ENCODE measurements at regions not wholly inside any gene's neighbourhood (a gene's known extent, or its start where the extent isn't known, plus 50 kb on each side); places are given as distances from the start of the nearest gene placed in this dataset.

DNA sequence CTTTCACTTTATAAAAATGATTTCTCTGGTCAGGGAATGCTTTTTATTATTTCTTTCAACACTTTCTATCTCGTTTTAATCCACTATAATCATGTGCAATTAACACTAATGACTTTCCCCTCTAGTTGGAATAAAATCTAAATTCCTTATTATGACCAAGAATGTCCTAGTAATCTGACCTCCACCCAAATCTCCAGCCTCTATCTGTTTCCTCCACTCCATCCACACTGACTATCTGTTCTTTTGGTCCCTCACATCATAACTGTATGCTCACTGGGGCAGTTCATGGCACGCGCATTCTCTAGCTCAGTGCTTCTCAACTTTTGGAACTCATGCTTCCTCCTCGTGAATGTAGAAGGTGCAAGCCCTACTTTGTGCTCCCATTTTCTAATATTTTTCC is 244.7 kb downstream of the POSTN start:
- DNase-seq (ENCODE audit: low spot score, unreplicated experiment): no peak
- H3K27me3 Mint-ChIP-seq: no peaks in the 10 kb centered on the region
- no peak overlapping the region for H3K4me3 Mint-ChIP-seq (ENCODE audit: low read depth)
- H3K9me3 Mint-ChIP-seq (ENCODE audit: low read depth): no peaks in the 10 kb centered on the region
- H3K4me1 Mint-ChIP-seq (ENCODE audit: low read depth): no peaks in the 10 kb centered on the region
- no peaks in the 10 kb centered on the region for H3K36me3 Mint-ChIP-seq (ENCODE audit: insufficient read depth)
- no peak overlapping the region for H3K27ac Mint-ChIP-seq
- no peak for TF ChIP-seq CTCF (IDR thresholded peaks at IDR 0.05; ENCODE audit: unreplicated experiment)

DNA sequence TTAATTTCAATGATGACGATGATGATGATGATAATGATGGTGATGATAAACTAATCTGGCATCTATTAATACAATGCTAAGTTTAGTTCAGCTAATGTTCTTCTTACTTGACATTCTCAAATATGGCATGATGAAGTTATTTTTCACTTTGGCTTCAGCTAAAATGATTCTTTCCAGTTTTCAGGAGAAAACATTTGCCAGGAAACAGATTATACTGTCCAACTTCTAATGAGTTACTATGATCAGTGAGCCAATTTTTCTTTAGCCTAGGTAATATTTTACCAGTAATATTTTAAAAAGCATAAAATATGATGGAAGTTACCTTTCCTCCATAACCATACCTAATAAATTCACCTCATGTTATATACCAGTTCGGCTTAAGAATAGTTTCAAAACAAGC is 245.7 kb upstream of the CSNK1A1L start:
- Mint-ChIP-seq H3K36me3 (ENCODE audit: insufficient read depth) (no peaks in the 10 kb centered on the region), H3K27me3 (no peaks in the 10 kb centered on the region), H3K9me3 (ENCODE audit: low read depth) (peaks cover 4% of the 10 kb centered on the region), H3K27ac (no peak overlapping the region), H3K4me3 (ENCODE audit: low read depth) (no peak overlapping the region), H3K4me1 (ENCODE audit: low read depth) (no peaks in the 10 kb centered on the region)
- TF ChIP-seq CTCF (IDR thresholded peaks at IDR 0.05; ENCODE audit: unreplicated experiment): no peak
- DNase-seq (ENCODE audit: low spot score, unreplicated experiment): no peak

DNA sequence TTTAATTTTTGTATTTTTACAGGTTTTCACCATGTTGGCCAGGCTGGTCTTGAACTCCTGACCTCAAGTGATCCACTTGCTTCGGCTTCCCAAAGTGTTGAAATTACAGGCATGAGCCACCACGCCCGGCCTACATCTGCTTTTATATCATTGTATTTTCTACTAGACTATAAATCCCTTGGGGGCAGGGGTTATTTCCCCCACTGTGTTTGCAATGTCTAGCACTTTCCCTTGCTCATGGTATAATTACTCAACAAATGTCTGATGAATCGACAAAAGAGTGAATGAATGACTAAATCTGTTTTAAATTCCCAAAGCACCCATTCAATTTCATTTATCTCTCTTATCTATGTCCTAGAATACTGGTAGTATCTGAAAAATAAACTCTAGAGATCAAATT is 244.5 kb upstream of the CSNK1A1L start:
- no peaks in the 10 kb centered on the region for H3K36me3 Mint-ChIP-seq (ENCODE audit: insufficient read depth)

GRCh38 chr13:37348916-37349643 is 243.6 kb upstream of the CSNK1A1L start:
- Mint-ChIP-seq H3K9me3 (ENCODE audit: low read depth) (peaks cover 4% of the 10 kb centered on the region), H3K27ac (no peak overlapping the region), H3K4me3 (ENCODE audit: low read depth) (no peak overlapping the region), H3K27me3 (no peaks in the 10 kb centered on the region), H3K36me3 (ENCODE audit: insufficient read depth) (no peaks in the 10 kb centered on the region), H3K4me1 (ENCODE audit: low read depth) (no peaks in the 10 kb centered on the region)
- no peak for DNase-seq (ENCODE audit: low spot score, unreplicated experiment)
- TF ChIP-seq CTCF (IDR thresholded peaks at IDR 0.05; ENCODE audit: unreplicated experiment): no peak

More for the DNA sequence above, 244.5 kb upstream of the CSNK1A1L start:
- no peak for DNase-seq (ENCODE audit: low spot score, unreplicated experiment)
- peaks cover 4% of the 10 kb centered on the region for H3K9me3 Mint-ChIP-seq (ENCODE audit: low read depth)
- no peak for TF ChIP-seq CTCF (IDR thresholded peaks at IDR 0.05; ENCODE audit: unreplicated experiment)
- H3K27me3 Mint-ChIP-seq: no peaks in the 10 kb centered on the region
- H3K27ac Mint-ChIP-seq: no peak overlapping the region
- no peaks in the 10 kb centered on the region for H3K4me1 Mint-ChIP-seq (ENCODE audit: low read depth)
- H3K4me3 Mint-ChIP-seq (ENCODE audit: low read depth): no peak overlapping the region

- Mint-ChIP-seq H3K9me3 (ENCODE audit: low read depth) (peaks cover 4% of the 10 kb centered on the region), H3K27ac (no peak overlapping the region), H3K36me3 (ENCODE audit: insufficient read depth) (no peaks in the 10 kb centered on the region), H3K27me3 (no peaks in the 10 kb centered on the region), H3K4me1 (ENCODE audit: low read depth) (no peaks in the 10 kb centered on the region), H3K4me3 (ENCODE audit: low read depth) (no peak overlapping the region)
- DNase-seq (ENCODE audit: low spot score, unreplicated experiment): no peak
- no peak for TF ChIP-seq CTCF (IDR thresholded peaks at IDR 0.05; ENCODE audit: unreplicated experiment)
Observed at GRCh38 chr13:37345869-37346268, 240.4 kb upstream of the CSNK1A1L start.
